Epidermal melanocyte (primary cell): ENCODE measurements at regions not wholly inside any gene's neighbourhood (a gene's known extent, or its start where the extent isn't known, plus 50 kb on each side); places are given as distances from the start of the nearest gene placed in this dataset.

ENCODE experiments used
- DNase-seq: peaks from one replicate; pipeline ENCODE4 v3.0.0; 2011; ENCODE audit warnings: low spot score; ENCODE audit not compliant: insufficient read length

DNA sequence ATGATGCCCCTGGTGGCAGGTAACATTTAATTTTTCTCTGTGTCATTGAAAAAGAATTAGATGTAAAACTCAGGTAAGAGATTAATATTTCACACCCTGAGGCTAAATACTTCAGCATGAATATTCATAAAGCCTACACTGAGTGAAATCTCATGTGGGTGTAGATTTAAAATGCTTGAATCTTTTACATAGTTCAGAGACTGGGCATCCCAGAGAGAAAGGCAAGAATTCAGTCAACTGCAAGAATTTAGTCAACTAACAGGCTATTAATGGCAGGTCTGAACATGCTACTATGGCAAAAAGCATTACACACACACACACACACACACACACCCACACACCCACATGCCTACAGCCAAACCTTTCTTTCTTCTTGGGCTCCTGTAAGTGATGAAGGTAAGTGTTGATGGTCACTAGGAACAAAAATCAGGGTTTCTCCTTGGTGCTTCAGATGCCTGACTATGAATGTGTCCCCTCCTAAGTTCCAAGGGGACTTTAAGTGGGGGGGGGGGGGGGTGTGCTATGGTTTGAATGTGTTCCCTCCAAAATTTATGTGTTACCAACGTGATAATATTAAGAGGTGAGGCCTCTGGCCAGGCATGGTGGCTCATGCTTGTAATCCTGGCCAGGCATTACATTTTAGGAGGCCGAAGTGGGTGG lies 63.7 kb upstream of the PSMD7 start:
- no peak for DNase-seq

DNA sequence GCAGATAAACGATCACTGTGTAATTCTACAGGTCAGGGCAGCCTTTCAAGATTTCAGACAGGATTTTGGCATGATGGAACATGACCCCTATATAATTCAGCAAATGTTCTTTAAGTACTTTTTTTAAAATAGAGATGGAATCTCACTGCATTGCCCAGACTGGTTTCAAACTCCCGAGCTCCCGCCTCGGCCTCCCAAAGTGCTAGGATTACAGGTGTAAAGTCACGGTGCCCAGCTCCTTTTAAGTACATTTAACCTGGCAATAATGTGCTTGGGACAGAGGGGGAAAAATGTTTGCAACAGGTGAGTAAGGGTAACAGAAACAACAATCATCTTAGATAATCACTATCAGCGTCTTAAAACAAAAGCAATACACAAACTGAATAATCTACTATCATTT lies 66.5 kb upstream of the PSMD7 start:
- DNase-seq = no peak

DNA sequence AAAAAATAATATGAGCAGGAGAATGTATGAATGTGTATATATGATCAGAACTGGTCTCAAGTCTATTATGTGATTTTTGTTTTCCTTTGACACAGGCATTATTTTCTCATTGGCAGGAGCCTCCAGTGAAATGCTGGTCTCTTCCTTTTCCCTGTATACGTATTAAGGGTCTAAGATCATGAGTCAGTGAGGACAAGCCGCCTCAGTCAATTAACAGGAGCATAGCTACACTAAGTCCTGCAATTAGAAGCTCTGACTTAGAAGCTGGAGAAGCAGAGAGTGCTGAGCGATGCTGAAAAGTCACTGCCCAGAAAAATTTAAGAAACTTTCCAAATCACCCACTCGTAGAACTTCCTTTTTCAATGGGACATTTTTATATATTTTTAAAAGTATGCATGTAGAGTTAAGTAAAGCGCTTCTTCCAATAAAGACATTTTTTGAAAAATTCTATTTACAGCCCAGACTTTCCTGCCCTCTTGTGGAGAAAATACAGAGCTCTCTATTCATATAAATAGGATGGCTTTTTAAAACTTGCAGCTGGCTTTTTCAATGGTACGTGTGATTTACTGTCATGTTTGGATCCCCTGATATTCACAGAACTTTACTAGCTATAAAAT lies 70.2 kb upstream of the PSMD7 start:
- no peak for DNase-seq

DNA sequence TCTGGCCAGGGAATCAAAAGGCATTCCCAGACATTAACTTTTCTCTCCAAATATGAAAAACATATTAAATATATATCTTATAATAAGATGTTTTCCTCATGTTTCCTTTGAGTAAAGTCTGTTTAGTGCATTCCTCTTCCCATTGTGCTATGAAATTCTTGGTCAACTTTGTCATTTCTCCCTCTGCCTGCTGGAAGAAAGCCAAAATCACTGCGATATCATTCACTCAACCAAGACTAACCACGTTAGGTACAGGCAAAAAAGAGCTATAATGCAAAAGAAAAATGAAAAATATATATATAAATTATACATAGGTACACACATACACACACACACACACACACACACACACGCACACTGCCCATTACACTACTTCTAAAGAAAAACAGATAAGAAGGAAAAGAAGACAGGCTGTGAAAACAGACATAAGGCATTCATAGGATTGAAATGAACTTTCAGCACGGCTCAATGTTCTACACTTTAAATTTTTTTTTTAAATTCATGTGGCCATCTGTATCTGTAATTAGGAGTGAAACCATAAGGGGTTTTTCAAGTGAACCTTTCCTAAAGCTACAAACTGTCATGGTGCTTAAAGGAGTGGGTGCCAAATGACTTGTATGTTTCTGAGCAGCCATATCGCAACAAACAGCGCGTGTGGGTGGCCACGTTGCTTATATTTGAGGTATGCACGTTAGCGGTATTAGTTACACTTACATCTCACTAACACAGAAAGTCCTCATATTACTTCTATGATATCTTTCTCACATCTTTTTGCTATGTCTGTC lies 71.6 kb upstream of the PSMD7 start:
- no peak for DNase-seq

DNA sequence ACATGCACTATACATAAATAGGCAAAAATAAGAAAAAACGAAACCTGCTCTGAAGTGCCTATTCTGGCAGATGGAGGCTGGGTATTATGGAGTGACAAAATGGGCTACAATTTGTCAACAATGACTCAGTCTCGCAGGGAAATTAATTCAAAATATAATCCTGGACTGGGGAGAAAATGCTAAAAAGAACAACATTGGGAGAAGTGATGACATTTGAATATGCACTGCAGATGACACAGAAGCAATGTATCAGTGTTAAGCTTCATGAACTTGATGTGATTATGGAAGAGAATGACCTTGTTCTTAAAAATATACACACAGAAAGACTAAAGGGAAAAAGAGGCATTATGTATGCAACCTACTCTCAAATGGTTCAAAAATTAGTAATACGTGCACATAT lies 74.8 kb upstream of the PSMD7 start:
- no peak for DNase-seq

DNA sequence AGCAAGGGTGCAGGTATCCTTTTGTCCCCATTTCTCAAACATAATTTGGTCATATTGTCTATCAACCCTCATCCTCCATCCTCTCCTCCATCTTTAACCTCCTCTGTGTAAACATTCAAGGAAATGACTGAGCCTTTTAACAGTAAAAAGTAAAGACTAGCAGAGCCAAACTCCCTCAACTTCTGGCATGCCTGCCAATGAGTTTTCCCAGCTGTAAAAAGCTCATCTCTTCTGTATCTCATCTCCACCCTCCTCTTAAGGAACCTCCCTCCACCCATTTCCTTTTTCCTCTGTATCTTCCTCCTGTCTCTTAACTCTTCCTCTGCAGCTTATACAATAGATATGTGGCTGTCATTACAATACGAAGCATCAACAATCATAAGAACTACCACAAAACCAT lies 76.9 kb upstream of the PSMD7 start:
- DNase-seq = no peak

DNA sequence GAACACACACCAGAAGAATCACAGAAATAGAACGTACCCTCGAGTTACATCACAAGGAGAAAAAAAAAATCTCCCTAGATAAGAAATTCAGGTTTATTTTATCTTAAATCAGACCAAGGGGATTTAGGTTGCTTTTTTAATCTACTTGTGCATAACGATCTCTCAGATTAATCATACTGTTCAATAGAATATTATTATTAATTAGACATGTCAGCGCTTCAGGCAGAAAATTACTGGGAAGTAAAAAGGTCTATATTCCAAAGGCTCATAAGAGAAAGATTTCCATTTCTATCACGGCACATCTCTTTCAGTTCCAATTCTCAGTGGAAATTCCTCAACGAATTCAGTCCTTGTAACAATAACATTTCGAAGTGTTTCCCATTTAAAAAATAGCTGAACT lies 77.7 kb upstream of the PSMD7 start:
- no peak for DNase-seq

DNA sequence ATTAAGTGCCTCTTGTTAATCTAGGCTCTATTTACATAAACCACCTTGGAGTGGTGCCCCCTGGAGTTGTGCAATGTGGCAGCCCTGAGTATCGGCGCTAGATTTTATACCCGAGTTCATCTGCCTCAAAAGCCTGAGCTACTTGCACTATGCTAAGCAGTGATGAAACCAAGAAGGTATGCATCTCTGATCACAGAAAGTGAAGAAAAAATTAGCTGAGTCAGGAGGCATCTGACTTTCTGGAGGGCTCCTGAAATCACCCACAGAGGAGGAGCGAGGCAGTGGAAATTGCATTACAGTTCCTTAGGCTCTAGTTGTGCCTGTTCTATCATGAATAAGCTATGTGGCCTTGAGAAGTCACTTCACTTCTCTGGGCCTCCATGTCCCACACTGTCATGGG lies 80.3 kb upstream of the PSMD7 start:
- no peak for DNase-seq

DNA sequence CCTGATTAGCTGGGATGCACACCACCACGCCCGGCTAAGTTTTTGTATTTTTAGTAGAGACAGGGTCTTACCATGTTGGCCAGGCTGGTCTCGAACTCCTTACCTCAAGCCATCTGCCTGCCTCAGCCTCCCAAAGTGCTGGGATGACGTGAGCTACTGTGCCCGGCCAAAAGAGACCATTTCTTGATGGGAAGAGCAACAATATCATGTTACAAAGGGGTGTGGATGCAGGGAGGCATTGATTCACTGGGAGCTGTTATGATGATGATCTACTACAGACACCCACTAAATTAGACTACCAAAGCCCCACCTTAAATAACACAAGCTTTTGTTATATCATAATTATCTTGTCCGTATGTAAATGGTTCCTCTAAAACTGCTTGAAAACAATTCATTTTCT lies 81.4 kb upstream of the PSMD7 start:
- DNase-seq = no peak

DNA sequence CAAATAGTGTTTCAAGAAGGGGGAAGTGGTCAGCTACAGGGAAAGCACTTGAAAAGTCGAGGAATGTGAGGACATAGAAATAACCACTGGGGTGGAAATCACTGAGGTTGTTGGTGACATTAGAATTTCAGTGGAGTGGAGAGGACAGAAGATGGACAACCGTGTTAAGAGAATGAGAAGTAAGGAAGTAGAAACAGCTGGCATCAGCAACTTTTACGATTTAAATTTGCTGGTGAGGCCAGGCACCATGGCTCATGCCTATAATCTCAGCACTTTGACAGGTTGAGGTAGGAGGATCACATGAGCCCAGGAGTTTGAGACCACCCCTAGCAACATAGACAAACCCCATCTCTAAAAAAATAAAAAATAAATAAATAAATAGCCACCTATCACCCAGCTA lies 83.2 kb upstream of the PSMD7 start:
- DNase-seq = no peak

DNA sequence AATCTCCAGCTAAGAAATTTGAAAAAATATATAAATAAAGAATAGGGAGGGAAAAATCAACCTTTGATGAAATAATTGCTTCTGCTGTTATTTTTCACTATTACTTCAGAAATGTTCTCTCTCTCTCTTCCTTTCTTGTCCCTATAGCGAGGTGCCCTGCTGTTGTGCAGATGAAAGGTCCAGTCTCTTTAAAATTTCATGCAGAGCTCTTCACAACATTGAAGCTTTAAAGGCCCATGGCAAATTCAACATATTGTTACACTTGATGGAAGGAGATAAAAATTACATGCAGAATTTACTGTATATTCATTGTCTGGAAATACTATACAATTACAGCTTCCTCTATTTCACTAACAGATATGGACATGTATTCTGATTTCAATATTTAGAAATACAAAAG lies 86.4 kb upstream of the PSMD7 start:
- no peak for DNase-seq

DNA sequence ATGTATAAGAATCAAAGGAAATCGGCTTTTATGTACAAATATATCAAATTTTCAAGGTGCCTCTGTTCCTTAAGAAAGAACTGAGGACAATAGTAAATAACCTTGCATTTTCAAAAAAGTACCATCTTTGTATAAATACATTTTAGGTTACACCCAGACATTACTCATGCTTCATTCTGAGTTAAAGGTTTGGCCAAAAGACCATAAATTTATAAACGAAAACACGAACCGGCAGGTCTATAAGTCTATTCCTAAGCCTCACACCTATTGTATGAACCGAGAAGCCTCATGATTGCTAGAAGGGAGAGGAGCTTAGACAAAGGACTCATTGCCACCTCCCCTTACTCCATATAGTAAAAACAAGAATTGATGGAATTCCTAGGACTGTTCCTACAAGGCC lies 94.6 kb upstream of the PSMD7 start:
- no peak for DNase-seq

DNA sequence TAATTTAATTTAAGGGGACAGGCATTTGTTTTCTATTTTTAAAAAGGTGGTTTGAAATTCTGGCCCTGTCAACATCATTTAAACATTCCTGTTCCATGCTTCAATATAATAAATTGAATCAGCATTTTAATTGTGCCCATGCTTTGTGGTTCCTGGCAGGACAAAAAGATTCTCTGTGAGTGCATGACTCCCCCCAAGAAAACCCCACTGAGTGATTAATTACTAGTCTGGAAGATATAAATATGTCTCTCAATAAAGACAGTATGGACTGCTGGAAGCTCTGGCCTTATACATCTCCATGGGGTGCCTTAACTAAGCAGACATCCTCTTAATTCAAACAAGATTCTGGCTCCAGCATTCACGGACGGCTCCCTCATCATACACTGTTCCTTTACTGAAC lies 95.0 kb upstream of the PSMD7 start:
- no peak for DNase-seq

DNA sequence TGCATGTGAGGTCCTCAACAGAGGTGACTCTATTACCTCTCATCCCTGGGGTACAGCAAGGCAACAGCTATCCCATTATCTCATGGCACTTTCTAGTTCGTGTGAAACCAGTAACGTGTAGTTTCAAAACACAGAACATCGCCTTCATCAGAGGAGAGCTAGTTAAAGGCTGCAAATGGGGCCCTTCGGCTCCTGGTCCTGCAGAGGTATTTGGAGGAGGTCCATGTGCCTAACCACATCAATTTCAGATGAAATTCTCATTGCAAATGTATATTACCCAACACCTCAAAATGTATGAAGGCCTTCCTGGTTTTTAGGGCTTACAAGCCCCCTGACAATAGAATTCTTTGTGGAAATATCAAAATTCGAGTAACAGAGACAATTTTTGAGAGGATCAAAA lies 95.7 kb upstream of the PSMD7 start:
- no peak for DNase-seq

DNA sequence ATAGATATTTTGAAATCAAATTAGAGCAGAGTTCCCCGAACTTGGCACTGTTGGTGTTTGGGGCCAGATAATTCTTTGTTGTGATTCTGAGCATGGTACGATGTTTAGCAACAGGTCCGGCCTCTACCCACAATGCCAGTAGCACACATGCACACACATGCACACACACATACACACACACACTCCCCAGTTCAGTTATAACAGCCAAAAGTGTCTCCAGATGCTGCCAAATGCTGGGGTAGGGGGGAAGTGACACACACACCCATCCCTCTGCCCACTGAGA lies 96.8 kb upstream of the PSMD7 start:
- DNase-seq = no peak

DNA sequence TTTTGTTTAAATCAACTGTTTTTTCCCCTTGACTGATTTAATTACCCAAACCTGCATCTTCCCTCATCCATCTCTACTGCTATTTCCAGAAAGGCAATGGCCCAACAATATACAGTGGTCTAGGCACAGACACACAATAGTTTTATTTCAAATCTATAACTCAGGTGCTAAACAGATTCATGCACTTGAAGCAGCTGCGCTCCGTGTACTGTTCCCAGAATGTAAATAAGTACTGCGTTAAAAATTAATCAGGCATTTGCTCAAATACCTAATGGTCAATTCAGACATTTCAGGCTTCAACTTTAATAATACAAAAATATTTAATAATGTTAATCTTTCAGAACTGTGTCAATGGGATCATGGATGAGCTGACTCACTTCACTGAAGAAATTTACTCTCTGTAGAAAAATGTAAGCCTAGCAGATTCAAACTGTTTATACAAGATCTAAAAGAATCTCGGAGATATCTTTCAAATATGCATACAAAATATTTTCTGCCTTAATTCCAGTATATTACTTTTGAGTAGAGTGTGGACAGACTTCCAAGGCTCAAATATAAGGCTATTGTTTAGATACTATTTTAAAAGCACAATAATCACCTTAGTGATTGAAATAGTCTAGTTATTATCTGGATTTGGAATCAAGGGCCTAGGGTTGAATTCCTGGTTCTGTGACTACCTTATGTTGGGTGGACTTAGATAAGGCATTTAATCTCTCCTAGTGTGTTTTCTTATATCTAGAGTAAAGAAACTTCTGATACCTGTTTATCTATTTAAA lies 97.4 kb upstream of the PSMD7 start:
- DNase-seq = no peak

DNA sequence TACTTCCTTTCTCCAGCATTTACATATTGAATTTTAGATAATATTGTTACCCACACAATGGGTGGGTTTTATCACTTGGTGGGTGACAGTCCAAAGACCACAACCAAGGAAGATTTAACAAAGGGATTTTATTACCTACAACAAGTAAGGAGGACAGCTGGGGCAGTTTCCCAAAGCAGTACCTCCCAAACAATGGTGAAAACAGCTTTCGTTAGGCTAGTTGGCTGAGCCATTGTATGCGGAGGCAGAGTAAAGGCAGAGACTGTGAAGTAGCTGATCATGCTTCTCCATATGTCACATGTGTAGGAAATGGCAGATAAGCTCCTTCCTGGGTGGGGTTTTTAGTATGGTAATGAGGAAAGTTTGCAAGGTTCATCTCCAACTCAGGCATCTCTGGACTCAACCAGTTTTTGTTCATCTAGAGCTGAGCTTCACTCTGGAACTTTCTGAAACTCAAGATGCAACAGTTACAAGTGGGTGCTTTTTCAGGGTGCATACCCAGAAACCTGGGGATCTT lies 104.3 kb upstream of the PSMD7 start:
- DNase-seq = no peak

DNA sequence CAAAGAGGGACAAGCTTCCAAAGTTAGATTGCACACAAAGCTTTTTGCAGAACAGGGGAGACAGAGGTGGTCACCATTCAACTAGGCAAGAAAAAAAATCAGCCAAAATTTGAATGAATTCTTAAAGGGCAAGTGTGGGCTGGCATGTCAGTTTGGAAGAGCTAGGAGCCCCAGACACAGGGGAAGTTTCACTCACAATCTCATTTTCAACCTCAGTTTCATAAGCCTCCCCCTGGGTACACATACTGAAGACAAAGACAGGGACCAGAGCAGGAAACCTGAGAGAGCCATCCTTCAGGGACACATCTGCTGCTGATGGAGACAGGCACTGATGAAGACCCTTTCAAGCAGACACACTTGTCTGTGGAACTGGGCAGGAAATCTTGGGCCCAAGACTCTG lies 106.3 kb upstream of the PSMD7 start:
- DNase-seq = no peak

DNA sequence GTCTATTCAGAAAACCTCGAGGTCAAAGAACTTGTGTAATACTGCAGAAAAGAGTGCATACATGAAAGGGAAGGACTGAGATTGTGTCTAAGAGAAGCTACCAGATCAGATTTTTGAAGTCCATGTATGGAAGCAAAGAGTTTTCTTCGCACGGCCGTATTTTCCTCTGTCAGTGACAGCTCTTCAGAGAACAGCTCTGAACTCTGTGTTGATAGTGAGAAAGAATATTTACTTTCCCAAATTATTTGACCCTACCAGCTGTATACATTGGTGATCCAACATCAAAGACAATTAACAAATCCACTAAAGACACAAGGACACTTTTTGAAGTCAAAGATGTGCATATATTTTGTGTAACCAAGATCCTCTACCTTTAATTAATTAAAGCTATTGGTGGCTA lies 107.8 kb upstream of the PSMD7 start:
- no peak for DNase-seq

DNA sequence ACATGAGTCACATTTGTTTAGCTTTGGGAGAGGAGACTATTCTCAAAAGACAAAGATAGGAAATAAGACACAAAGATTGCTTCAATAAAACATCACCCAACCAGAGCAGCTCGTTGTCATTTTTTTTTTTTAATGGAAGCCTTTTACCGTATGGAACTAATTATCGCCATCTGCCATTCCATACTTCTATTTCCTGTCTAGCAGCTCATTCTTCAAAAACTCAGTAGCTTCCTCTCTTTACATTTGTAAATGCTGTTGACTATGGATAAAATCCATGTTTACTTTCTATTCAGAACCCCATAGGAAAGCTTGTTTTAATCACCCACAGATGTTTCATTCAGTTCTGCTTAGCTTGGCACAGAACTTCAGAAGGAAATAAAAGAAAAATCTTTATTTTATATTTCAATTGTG lies 110.0 kb upstream of the PSMD7 start:
- DNase-seq = peak; percentile 19

DNA sequence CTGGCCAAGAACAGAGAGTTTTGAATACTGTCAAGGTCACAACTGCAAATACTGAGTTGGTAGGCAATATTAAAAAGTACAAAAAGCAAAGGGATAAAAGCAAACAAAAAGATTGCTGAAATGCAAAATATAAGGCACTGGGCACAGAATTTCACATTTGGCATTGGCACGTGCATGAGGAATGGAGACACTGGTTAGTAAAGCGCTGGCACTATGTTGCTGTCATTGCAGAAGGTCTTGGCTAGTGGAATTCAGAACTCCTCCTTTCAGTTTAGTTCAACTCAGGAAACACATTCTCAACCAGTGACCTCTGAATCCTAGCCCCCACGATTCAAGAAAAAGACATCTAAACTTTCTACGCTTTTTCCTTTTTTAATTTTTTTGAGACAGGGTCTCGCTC lies 111.8 kb upstream of the PSMD7 start:
- no peak for DNase-seq
